ENCODE measurements at regions not wholly inside any gene's neighbourhood (a gene's known extent, or its start where the extent isn't known, plus 50 kb on each side); places are given as distances from the start of the nearest gene placed in this dataset.

- no peaks in the 10 kb centered on the region for H3K27me3 ChIP-seq (ENCODE audit: control insufficient read depth, insufficient read depth, low read length)
- no peak overlapping the region for H3K27ac ChIP-seq (ENCODE audit: low read depth, low read length)
- CTCF ChIA-PET: no interaction called here
- no peaks in the 10 kb centered on the region for H3K9me3 ChIP-seq (ENCODE audit: control insufficient read depth, insufficient read depth, low read length)
- TF ChIP-seq, protein P1, sequence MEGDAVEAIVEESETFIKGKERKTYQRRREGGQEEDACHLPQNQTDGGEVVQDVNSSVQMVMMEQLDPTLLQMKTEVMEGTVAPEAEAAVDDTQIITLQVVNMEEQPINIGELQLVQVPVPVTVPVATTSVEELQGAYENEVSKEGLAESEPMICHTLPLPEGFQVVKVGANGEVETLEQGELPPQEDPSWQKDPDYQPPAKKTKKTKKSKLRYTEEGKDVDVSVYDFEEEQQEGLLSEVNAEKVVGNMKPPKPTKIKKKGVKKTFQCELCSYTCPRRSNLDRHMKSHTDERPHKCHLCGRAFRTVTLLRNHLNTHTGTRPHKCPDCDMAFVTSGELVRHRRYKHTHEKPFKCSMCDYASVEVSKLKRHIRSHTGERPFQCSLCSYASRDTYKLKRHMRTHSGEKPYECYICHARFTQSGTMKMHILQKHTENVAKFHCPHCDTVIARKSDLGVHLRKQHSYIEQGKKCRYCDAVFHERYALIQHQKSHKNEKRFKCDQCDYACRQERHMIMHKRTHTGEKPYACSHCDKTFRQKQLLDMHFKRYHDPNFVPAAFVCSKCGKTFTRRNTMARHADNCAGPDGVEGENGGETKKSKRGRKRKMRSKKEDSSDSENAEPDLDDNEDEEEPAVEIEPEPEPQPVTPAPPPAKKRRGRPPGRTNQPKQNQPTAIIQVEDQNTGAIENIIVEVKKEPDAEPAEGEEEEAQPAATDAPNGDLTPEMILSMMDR (IDR thresholded peaks at IDR 0.05; ENCODE audit: low read depth, low read length): no peak
- DNase-seq (ENCODE audit: low read depth, low spot score): no peak
- H3K4me3 ChIP-seq (ENCODE audit: low read depth, low read length): no peak overlapping the region
- POLR2A ChIA-PET: no interaction called here
Measured at GRCh38 chr5:144086295-144086694, 84.2 kb downstream of the YIPF5 start.

DNA sequence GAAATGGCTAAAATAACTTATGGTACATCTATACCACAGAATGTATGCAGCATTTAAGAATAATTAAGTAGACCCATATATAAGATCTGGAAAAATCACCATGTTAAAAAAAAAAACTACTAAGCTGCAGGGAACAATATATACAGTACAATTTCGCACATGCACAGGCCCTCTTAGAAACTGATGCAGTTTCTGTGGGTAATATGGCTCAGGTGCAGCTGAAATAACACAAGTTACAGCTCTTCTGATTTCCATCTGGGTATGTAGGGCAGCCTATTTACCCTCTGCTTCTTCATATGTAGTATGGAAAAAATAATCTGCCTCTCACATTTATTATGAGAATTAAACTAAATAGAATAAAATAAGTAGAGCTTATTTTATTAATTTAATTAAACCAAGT lies 82.9 kb downstream of the YIPF5 start:
- TF ChIP-seq, protein P1 (IDR thresholded peaks at IDR 0.05; ENCODE audit: low read depth, low read length): no peak
- no peak overlapping the region for H3K27ac ChIP-seq (ENCODE audit: low read depth, low read length)
- no peak for DNase-seq (ENCODE audit: low read depth, low spot score)
- no peak overlapping the region for H3K4me3 ChIP-seq (ENCODE audit: low read depth, low read length)
- no peaks in the 10 kb centered on the region for H3K9me3 ChIP-seq (ENCODE audit: control insufficient read depth, insufficient read depth, low read length)
- no peaks in the 10 kb centered on the region for H3K27me3 ChIP-seq (ENCODE audit: control insufficient read depth, insufficient read depth, low read length)
- POLR2A ChIA-PET: no interaction called here
- CTCF ChIA-PET: interaction anchor here (0.8 kb wide), 1 partner anchor 55 kb away, joined by 3 read pairs; no protein-coding TSS in a partner anchor

GRCh38 chr5:144088206-144089064 lies 82.0 kb downstream of the YIPF5 start:
- no peak overlapping the region for H3K27ac ChIP-seq (ENCODE audit: low read depth, low read length)
- POLR2A ChIA-PET: no interaction called here
- no peaks in the 10 kb centered on the region for H3K9me3 ChIP-seq (ENCODE audit: control insufficient read depth, insufficient read depth, low read length)
- CTCF ChIA-PET: no interaction called here
- no peaks in the 10 kb centered on the region for H3K27me3 ChIP-seq (ENCODE audit: control insufficient read depth, insufficient read depth, low read length)
- no peak overlapping the region for H3K4me3 ChIP-seq (ENCODE audit: low read depth, low read length)
- TF ChIP-seq, protein P1 (IDR thresholded peaks at IDR 0.05; ENCODE audit: low read depth, low read length): no peak
- no peak for DNase-seq (ENCODE audit: low read depth, low spot score)

GRCh38 chr5:144089401-144090021 lies 80.9 kb downstream of the YIPF5 start:
- Histone ChIP-seq H3K4me3 (ENCODE audit: low read depth, low read length) (no peak overlapping the region), H3K27ac (ENCODE audit: low read depth, low read length) (no peak overlapping the region), H3K27me3 (ENCODE audit: control insufficient read depth, insufficient read depth, low read length) (no peaks in the 10 kb centered on the region), H3K9me3 (ENCODE audit: control insufficient read depth, insufficient read depth, low read length) (no peaks in the 10 kb centered on the region)
- TF ChIP-seq, protein P1 (IDR thresholded peaks at IDR 0.05; ENCODE audit: low read depth, low read length): no peak
- POLR2A ChIA-PET: interaction anchor here (0.6 kb wide), 1 partner anchor 13 kb away, joined by 3 read pairs; no protein-coding TSS in a partner anchor
- no peak for DNase-seq (ENCODE audit: low read depth, low spot score)
- CTCF ChIA-PET: no interaction called here

- POLR2A ChIA-PET: no interaction called here
- CTCF ChIA-PET: no interaction called here
- Histone ChIP-seq H3K27ac (ENCODE audit: low read depth, low read length) (no peak overlapping the region), H3K4me3 (ENCODE audit: low read depth, low read length) (no peak overlapping the region), H3K9me3 (ENCODE audit: control insufficient read depth, insufficient read depth, low read length) (peaks cover 3% of the 10 kb centered on the region; the same call in 1 of the 2 replicates), H3K27me3 (ENCODE audit: control insufficient read depth, insufficient read depth, low read length) (no peaks in the 10 kb centered on the region)
- TF ChIP-seq, protein P1 (IDR thresholded peaks at IDR 0.05; ENCODE audit: low read depth, low read length): no peak
- DNase-seq (ENCODE audit: low read depth, low spot score): no peak
Measured at GRCh38 chr5:144092508-144092907, 78.0 kb downstream of the YIPF5 start.

All from AG04450 (cell line).